Progenitor cell of endocrine pancreas (in vitro differentiated cells): ENCODE measurements at regions not wholly inside any gene's neighbourhood (a gene's known extent, or its start where the extent isn't known, plus 50 kb on each side); places are given as distances from the start of the nearest gene placed in this dataset.

Experiments
- DNase-seq: peaks from one replicate; pipeline ENCODE4 v3.0.0; 2021; ENCODE audit warnings: low spot score; ENCODE audit not compliant: unreplicated experiment
- H3K27ac Mint-ChIP-seq: 2 replicates; pipeline ENCODE4 v1.8.0; 2021; ENCODE audit warnings: mild to moderate bottlenecking, moderate library complexity, mixed read lengths
- H3K27me3 Mint-ChIP-seq: 2 replicates; pipeline ENCODE4 v1.8.0; 2021; ENCODE audit warnings: mixed read lengths
- H3K36me3 Mint-ChIP-seq: 2 replicates; pipeline ENCODE4 v1.8.0; 2022; ENCODE audit warnings: mixed read lengths; ENCODE audit not compliant: insufficient read depth
- H3K4me1 Mint-ChIP-seq: 2 replicates; pipeline ENCODE4 v1.8.0; 2021; ENCODE audit warnings: low read depth, mixed read lengths
- H3K4me3 Mint-ChIP-seq: 2 replicates; pipeline ENCODE4 v1.8.0; 2021; ENCODE audit warnings: low read depth, mild to moderate bottlenecking, moderate library complexity, mixed read lengths
- H3K9me3 Mint-ChIP-seq: 2 replicates; pipeline ENCODE4 v1.8.0; 2021; ENCODE audit warnings: low read depth, mixed read lengths
- CTCF ChIP-seq: fragments of 200-600 bp; sonication (generic); IDR thresholded peaks from one replicate; pipeline ENCODE4 v1.5.0; 2021; ENCODE audit warnings: antibody characterized with exemption, mild to moderate bottlenecking; ENCODE audit not compliant: unreplicated experiment

- no peak overlapping the region for H3K4me3 Mint-ChIP-seq
- H3K27ac Mint-ChIP-seq: no peak overlapping the region
Measured at GRCh38 chr2:158912765-158913164, 55.7 kb upstream of the TANC1 start.

GRCh38 chr2:158914066-158914465 is 54.4 kb upstream of the TANC1 start:
- no peaks in the 10 kb centered on the region for H3K27me3 Mint-ChIP-seq
- no peak overlapping the region for H3K27ac Mint-ChIP-seq
- no peaks in the 10 kb centered on the region for H3K36me3 Mint-ChIP-seq
- no peak for DNase-seq
- H3K4me3 Mint-ChIP-seq: no peak overlapping the region
- TF ChIP-seq CTCF: no peak
- peaks cover 3% of the 10 kb centered on the region for H3K9me3 Mint-ChIP-seq
- no peaks in the 10 kb centered on the region for H3K4me1 Mint-ChIP-seq

More at GRCh38 chr2:158912765-158913164, 55.7 kb upstream of the TANC1 start:
- Mint-ChIP-seq H3K36me3 (no peaks in the 10 kb centered on the region), H3K9me3 (no peaks in the 10 kb centered on the region), H3K4me1 (no peaks in the 10 kb centered on the region), H3K27me3 (no peaks in the 10 kb centered on the region)
- DNase-seq: no peak
- TF ChIP-seq CTCF: no peak

- H3K27me3 Mint-ChIP-seq: no peaks in the 10 kb centered on the region
Measured at GRCh38 chr2:158914731-158915130, 53.7 kb upstream of the TANC1 start.

GRCh38 chr2:158917121-158917520 is 51.3 kb upstream of the TANC1 start:
- Mint-ChIP-seq H3K27me3 (no peaks in the 10 kb centered on the region), H3K4me3 (no peak overlapping the region), H3K27ac (no peak overlapping the region), H3K36me3 (no peaks in the 10 kb centered on the region), H3K4me1 (no peaks in the 10 kb centered on the region), H3K9me3 (peaks cover 3% of the 10 kb centered on the region)
- no peak for TF ChIP-seq CTCF
- no peak for DNase-seq

More at GRCh38 chr2:158914731-158915130, 53.7 kb upstream of the TANC1 start:
- Mint-ChIP-seq H3K9me3 (peaks cover 3% of the 10 kb centered on the region), H3K4me1 (no peaks in the 10 kb centered on the region), H3K36me3 (no peaks in the 10 kb centered on the region), H3K27ac (no peak overlapping the region), H3K4me3 (no peak overlapping the region)
- TF ChIP-seq CTCF: no peak
- DNase-seq: no peak

GRCh38 chr2:158918452-158918851 is 50.0 kb upstream of the TANC1 start:
- TF ChIP-seq CTCF: no peak
- Mint-ChIP-seq H3K27me3 (no peaks in the 10 kb centered on the region), H3K36me3 (no peaks in the 10 kb centered on the region), H3K9me3 (peaks cover 3% of the 10 kb centered on the region), H3K27ac (no peak overlapping the region), H3K4me1 (peaks cover 8% of the 10 kb centered on the region), H3K4me3 (no peak overlapping the region)
- DNase-seq: no peak
